Uterus (tissue), 2 donors: ENCODE measurements at regions not wholly inside any gene's neighbourhood (a gene's known extent, or its start where the extent isn't known, plus 50 kb on each side); places are given as distances from the start of the nearest gene placed in this dataset.

Source experiments
- POLR2A ChIP-seq, 2 donors: fragments of 450-650 bp; IDR thresholded peaks; one replicate each; pipeline ENCODE4 v1.6.1; 2016; ENCODE audit warnings: antibody characterized with exemption in 2 of 2, mild to moderate bottlenecking in 1 of 2, moderate library complexity in 1 of 2
- TF ChIP-seq, protein P1 (sequence below), 4 experiments: fragments of 200-600 bp in 2 of 4; fragments of 450-650 bp in 2 of 4; sonication (generic) in 2 of 4; IDR thresholded peaks; one replicate each; pipeline ENCODE4 v1.5.1; 2016 to 2019; ENCODE audit warnings: antibody characterized with exemption in 4 of 4, mild to moderate bottlenecking in 2 of 4, moderate library complexity in 1 of 4

GRCh38 chr6:18049646-18050045, 62.2 kb upstream of the KIF13A start:
- TF ChIP-seq, protein P1, sequence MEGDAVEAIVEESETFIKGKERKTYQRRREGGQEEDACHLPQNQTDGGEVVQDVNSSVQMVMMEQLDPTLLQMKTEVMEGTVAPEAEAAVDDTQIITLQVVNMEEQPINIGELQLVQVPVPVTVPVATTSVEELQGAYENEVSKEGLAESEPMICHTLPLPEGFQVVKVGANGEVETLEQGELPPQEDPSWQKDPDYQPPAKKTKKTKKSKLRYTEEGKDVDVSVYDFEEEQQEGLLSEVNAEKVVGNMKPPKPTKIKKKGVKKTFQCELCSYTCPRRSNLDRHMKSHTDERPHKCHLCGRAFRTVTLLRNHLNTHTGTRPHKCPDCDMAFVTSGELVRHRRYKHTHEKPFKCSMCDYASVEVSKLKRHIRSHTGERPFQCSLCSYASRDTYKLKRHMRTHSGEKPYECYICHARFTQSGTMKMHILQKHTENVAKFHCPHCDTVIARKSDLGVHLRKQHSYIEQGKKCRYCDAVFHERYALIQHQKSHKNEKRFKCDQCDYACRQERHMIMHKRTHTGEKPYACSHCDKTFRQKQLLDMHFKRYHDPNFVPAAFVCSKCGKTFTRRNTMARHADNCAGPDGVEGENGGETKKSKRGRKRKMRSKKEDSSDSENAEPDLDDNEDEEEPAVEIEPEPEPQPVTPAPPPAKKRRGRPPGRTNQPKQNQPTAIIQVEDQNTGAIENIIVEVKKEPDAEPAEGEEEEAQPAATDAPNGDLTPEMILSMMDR (IDR thresholded peaks at IDR 0.05) = no peak
- TF ChIP-seq POLR2A (IDR thresholded peaks at IDR 0.05) = no peak
